Pancreas (tissue), 10 donors: ENCODE measurements at regions not wholly inside any gene's neighbourhood (a gene's known extent, or its start where the extent isn't known, plus 50 kb on each side); places are given as distances from the start of the nearest gene placed in this dataset.
A peak's percentile ranks its signal among the peaks of the same experiment; 100 is the strongest.

Source experiments
- ATAC-seq, 4 donors: fragments of 200-7000 bp; cut with Tn5 transposase; one replicate each; pipeline versions ENCODE4 v1.8.0 to v1.9.1; 2020; ENCODE audit warnings: mild to moderate bottlenecking in 4 of 4, moderate library complexity in 4 of 4
- DNase-seq, 6 donors: peaks; one replicate each; pipeline ENCODE4 v3.0.0-alpha.2; 2020
- FAIRE-seq: peaks from 2 replicates; lab custom pipeline; 2012; peaks lifted over from hg19 to GRCh38; lab: Jason Lieb, UNC
- H3K27ac ChIP-seq, 4 donors: fragments of 200-600 bp; sonication (generic); 1 replicate in 3 of 4; 2 replicates in 1 of 4; pipeline versions ENCODE4 v1.5.0 to v1.8.0; 2020
- H3K27me3 ChIP-seq, 4 donors: fragments of 200-600 bp; one replicate each; pipeline ENCODE4 v1.8.0; 2021
- H3K36me3 ChIP-seq, 3 donors: fragments of 200-600 bp; sonication (generic) in 1 of 3; one replicate each; pipeline versions ENCODE4 v1.5.0 to v1.8.0; 2020 to 2021
- H3K4me1 ChIP-seq, 3 donors: fragments of 200-600 bp; one replicate each; pipeline ENCODE4 v1.8.0; 2021
- H3K4me3 ChIP-seq, 4 donors: fragments of 200-600 bp; sonication (generic) in 2 of 4; one replicate each; pipeline versions ENCODE4 v1.5.0 to v1.8.0; 2020 to 2021
- H3K9me3 ChIP-seq, 4 donors: fragments of 200-600 bp; one replicate each; pipeline ENCODE4 v1.8.0; 2021
- CTCF ChIP-seq, 4 donors: fragments of 200-600 bp; sonication (generic) in 3 of 4; IDR thresholded peaks; one replicate each; pipeline versions ENCODE4 v1.5.0 to v1.8.0; 2021; ENCODE audit warnings: antibody characterized with exemption in 4 of 4
- WGBS, 2 donors: extraction: QIAGEN DNeasy Blood & Tissue Kit; methylation state at CpG; one replicate each; pipeline ENCODE4 v1.1.7; 2013; 5-methylcytosine and 5-hydroxymethylcytosine counted together
- intact Hi-C, 3 donors: fragments of 100-400 bp; cut with DNase I; formaldehyde crosslinking; loops; one replicate each; pipeline versions ENCODE4 v1.11.1 to v1.14.2; 2022
- donor health status: healthy with polysubstance abuse.
- donor health status: DM: no; HTN: no; CAD: no; lungs with moderate emphysema.
- donor health status: DM: no; HTN: no; CAD: no.
- donor health status: control.
- donor health status: control.
- donor health status: Bipolar disorder and iron deficiency.
- donor health status: DM: yes; HTN: yes; CAD: no.
- donor health status: DM: no; HTN: no; CAD: no.
- donor health status: DM: no; HTN: no; CAD: no.
- donor health status: DM: yes; HTN: yes; CAD: no.

GRCh38 chr15:66840615-66841390 lies 138.8 kb downstream of the SMAD6 start:
- no peaks in the 10 kb centered on the region for H3K36me3 ChIP-seq
- TF ChIP-seq CTCF (IDR thresholded peaks at IDR 0.05): no peak
- intact Hi-C loops: no loop called here
- H3K9me3 ChIP-seq: no peaks in the 10 kb centered on the region
- WGBS, 2 donors: 59 to 87% methylated on average over 5 of the region's 5 CpGs
- H3K4me3 ChIP-seq: no peak overlapping the region
- DNase-seq (no peak), FAIRE-seq (no peak), ATAC-seq (no peak)
- H3K4me1 ChIP-seq: peaks cover 0 to 7% (median 5%) of the 10 kb centered on the region in 3 donors
- H3K27me3 ChIP-seq: no peaks in the 10 kb centered on the region
- H3K27ac ChIP-seq: peak overlapping the region in 1 of 4 donors; percentile 83

GRCh38 chr15:66841953-66842681 lies 140.1 kb downstream of the SMAD6 start:
- no peaks in the 10 kb centered on the region for H3K27me3 ChIP-seq
- 4 to 6% methylated on average over 44 to 50 of the region's 50 CpGs for WGBS, 2 donors
- no peak for FAIRE-seq
- H3K36me3 ChIP-seq: no peaks in the 10 kb centered on the region
- intact Hi-C loops: no loop called here
- H3K4me3 ChIP-seq: peak overlapping the region; percentile 15 to 49 (median 34)
- DNase-seq: peak; percentile 83 to 91 (median 87)
- peaks cover 0 to 7% (median 5%) of the 10 kb centered on the region in 3 donors for H3K4me1 ChIP-seq
- no peaks in the 10 kb centered on the region for H3K9me3 ChIP-seq
- ATAC-seq: peak; percentile 84 to 90 (median 88)
- peak overlapping the region; percentile 83 to 93 (median 89) for H3K27ac ChIP-seq
- no peak for TF ChIP-seq CTCF (IDR thresholded peaks at IDR 0.05)

- Histone ChIP-seq H3K27ac (peak overlapping the region; percentile 83 to 93 (median 89)), H3K4me1 (peaks cover 0 to 7% (median 5%) of the 10 kb centered on the region in 3 donors), H3K9me3 (no peaks in the 10 kb centered on the region), H3K27me3 (no peaks in the 10 kb centered on the region), H3K4me3 (peak overlapping the region; percentile 15 to 49 (median 34)), H3K36me3 (no peaks in the 10 kb centered on the region)
- intact Hi-C loops: no loop called here
- FAIRE-seq: no peak
- 2 to 8% methylated on average over 17 to 58 of the region's 58 CpGs for WGBS, 2 donors
- no peak for TF ChIP-seq CTCF (IDR thresholded peaks at IDR 0.05)
- peak; percentile 55 to 74 (median 66) for ATAC-seq
- peak; percentile 56 to 87 (median 76) for DNase-seq
Measured at GRCh38 chr15:66842710-66843441, 140.8 kb downstream of the SMAD6 start.

GRCh38 chr15:66843581-66843980 lies 141.5 kb downstream of the SMAD6 start:
- 2 to 66% methylated on average over 2 of the region's 2 CpGs for WGBS, 2 donors
- ATAC-seq (no peak), FAIRE-seq (no peak), DNase-seq (no peak)
- intact Hi-C loops: no loop called here
- Histone ChIP-seq H3K27me3 (no peaks in the 10 kb centered on the region), H3K27ac (peak overlapping the region in 2 of 4 donors; percentile 89 to 93), H3K4me3 (no peak overlapping the region), H3K4me1 (peaks cover 0 to 7% (median 5%) of the 10 kb centered on the region in 3 donors), H3K36me3 (no peaks in the 10 kb centered on the region), H3K9me3 (no peaks in the 10 kb centered on the region)
- TF ChIP-seq CTCF (IDR thresholded peaks at IDR 0.05): no peak
